ENCODE measurements at regions not wholly inside any gene's neighbourhood (a gene's known extent, or its start where the extent isn't known, plus 50 kb on each side); places are given as distances from the start of the nearest gene placed in this dataset.

DNA sequence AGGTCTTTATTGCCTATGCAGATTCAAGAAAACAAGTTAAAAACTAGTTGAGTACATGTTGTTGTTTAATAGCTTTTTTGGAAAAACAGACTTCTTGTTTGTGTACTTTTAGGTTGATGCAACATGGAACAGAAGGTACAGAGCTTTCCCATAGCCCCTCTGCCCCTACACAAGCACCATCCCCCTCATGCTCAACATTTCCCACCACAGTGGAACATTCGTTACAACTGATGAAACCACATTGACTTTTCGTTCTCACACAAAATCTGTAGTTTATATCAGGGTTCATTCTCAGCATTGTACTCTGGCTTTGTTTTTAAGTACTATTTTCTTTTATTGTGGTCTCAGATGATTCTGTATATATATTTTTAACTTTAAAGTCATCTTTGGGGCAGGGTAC lies 1054.6 kb downstream of the NTRK3 start:
- Histone ChIP-seq H3K36me3 (ENCODE audit: insufficient read depth in 1 of 2, low read depth in 1 of 2) (no peaks in the 10 kb centered on the region), H3K27me3 (ENCODE audit: insufficient read depth in 3 of 3, low read length in 2 of 3) (no peaks in the 10 kb centered on the region), H3K9me3 (no peaks in the 10 kb centered on the region), H3K4me3 (no peak overlapping the region), H3K27ac (no peak overlapping the region), H3K4me1 (no peaks in the 10 kb centered on the region)
- WGBS, 3 donors: 53 to 96% (median 85%) methylated on average over 2 of the region's 2 CpGs
- TF ChIP-seq, protein P1, sequence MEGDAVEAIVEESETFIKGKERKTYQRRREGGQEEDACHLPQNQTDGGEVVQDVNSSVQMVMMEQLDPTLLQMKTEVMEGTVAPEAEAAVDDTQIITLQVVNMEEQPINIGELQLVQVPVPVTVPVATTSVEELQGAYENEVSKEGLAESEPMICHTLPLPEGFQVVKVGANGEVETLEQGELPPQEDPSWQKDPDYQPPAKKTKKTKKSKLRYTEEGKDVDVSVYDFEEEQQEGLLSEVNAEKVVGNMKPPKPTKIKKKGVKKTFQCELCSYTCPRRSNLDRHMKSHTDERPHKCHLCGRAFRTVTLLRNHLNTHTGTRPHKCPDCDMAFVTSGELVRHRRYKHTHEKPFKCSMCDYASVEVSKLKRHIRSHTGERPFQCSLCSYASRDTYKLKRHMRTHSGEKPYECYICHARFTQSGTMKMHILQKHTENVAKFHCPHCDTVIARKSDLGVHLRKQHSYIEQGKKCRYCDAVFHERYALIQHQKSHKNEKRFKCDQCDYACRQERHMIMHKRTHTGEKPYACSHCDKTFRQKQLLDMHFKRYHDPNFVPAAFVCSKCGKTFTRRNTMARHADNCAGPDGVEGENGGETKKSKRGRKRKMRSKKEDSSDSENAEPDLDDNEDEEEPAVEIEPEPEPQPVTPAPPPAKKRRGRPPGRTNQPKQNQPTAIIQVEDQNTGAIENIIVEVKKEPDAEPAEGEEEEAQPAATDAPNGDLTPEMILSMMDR (IDR thresholded peaks at IDR 0.05): no peak
- intact Hi-C loops (cut with DNase I): no loop called here
- no peak for DNase-seq
- no peak for ATAC-seq

- DNase-seq (no peak), ATAC-seq (no peak)
- Histone ChIP-seq H3K27ac (no peak overlapping the region), H3K4me1 (no peaks in the 10 kb centered on the region), H3K9me3 (no peaks in the 10 kb centered on the region), H3K36me3 (ENCODE audit: insufficient read depth in 1 of 2, low read depth in 1 of 2) (no peaks in the 10 kb centered on the region), H3K27me3 (ENCODE audit: insufficient read depth in 3 of 3, low read length in 2 of 3) (no peaks in the 10 kb centered on the region), H3K4me3 (no peak overlapping the region)
- WGBS, 3 donors: 68 to 75% (median 71%) methylated on average over 2 of the region's 2 CpGs
- intact Hi-C loops (cut with DNase I): no loop called here
- TF ChIP-seq, protein P1 (IDR thresholded peaks at IDR 0.05): no peak
Observed at GRCh38 chr15:87200149-87200548, 1056.4 kb downstream of the NTRK3 start.

DNA sequence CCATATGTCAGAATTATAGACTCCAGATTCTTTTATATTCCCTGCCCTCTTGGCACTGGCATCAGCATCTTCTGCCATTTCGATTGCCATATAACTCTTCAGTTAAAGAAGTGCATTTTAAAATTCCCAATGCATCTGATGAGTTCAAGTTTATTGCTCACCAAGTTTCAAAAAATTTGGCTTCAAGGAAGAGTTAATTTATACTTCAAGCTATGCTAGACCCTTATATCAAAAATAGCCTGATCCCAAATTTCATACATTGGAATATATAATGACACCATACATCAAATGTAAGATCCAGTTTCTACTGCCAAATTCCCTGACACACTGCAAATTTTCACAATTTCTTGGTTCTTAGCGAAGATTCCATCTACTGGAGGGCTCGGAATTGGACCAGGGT lies 1058.6 kb downstream of the NTRK3 start:
- Histone ChIP-seq H3K9me3 (no peaks in the 10 kb centered on the region), H3K27ac (no peak overlapping the region), H3K27me3 (ENCODE audit: insufficient read depth in 3 of 3, low read length in 2 of 3) (no peaks in the 10 kb centered on the region), H3K4me1 (no peaks in the 10 kb centered on the region), H3K4me3 (no peak overlapping the region), H3K36me3 (ENCODE audit: insufficient read depth in 1 of 2, low read depth in 1 of 2) (no peaks in the 10 kb centered on the region)
- TF ChIP-seq, protein P1 (IDR thresholded peaks at IDR 0.05): no peak
- ATAC-seq: no peak
- intact Hi-C loops (cut with DNase I): no loop called here
- 53 to 64% (median 58%) methylated on average over 3 of the region's 3 CpGs for WGBS, 3 donors
- DNase-seq: no peak

GRCh38 chr15:87196498-87196897 lies 1060.0 kb downstream of the NTRK3 start:
- WGBS, 3 donors: 67 to 81% (median 79%) methylated on average over 4 of the region's 4 CpGs
- DNase-seq (no peak), ATAC-seq (no peak)
- no peaks in the 10 kb centered on the region for H3K36me3 ChIP-seq (ENCODE audit: insufficient read depth in 1 of 2, low read depth in 1 of 2)
- intact Hi-C loops (cut with DNase I): no loop called here
- no peak overlapping the region for H3K4me3 ChIP-seq
- no peaks in the 10 kb centered on the region for H3K4me1 ChIP-seq
- TF ChIP-seq, protein P1 (IDR thresholded peaks at IDR 0.05): no peak
- no peaks in the 10 kb centered on the region for H3K9me3 ChIP-seq
- no peak overlapping the region for H3K27ac ChIP-seq
- H3K27me3 ChIP-seq (ENCODE audit: insufficient read depth in 3 of 3, low read length in 2 of 3): no peaks in the 10 kb centered on the region

- Histone ChIP-seq H3K36me3 (ENCODE audit: insufficient read depth in 1 of 2, low read depth in 1 of 2) (no peaks in the 10 kb centered on the region), H3K4me3 (no peak overlapping the region), H3K4me1 (no peaks in the 10 kb centered on the region), H3K27me3 (ENCODE audit: insufficient read depth in 3 of 3, low read length in 2 of 3) (no peaks in the 10 kb centered on the region), H3K27ac (no peak overlapping the region), H3K9me3 (no peaks in the 10 kb centered on the region)
- ATAC-seq (no peak), DNase-seq (no peak)
- TF ChIP-seq, protein P1 (IDR thresholded peaks at IDR 0.05): no peak
- intact Hi-C loops (cut with DNase I): no loop called here
- WGBS, 3 donors: 50 to 66% (median 65%) methylated on average over 6 of the region's 6 CpGs
Observed at GRCh38 chr15:87193481-87193880, 1063.1 kb downstream of the NTRK3 start.

Data from psoas muscle (tissue), 7 donors.